Stimulated activated CD8-positive, alpha-beta memory T cell treated with anti-CD3 and anti-CD28 coated beads, Interleukin-4, amount 100 ng/mL, for 48 hours (primary cell): ENCODE measurements at regions not wholly inside any gene's neighbourhood (a gene's known extent, or its start where the extent isn't known, plus 50 kb on each side); places are given as distances from the start of the nearest gene placed in this dataset.
"Not testable (repeated sequence)": the region's sequence is repeated elsewhere in the genome, so short reads cannot be mapped to it uniquely, and the experiment has no call there.

ENCODE experiments used
- DNase-seq: peaks from one replicate; pipeline ENCODE4 v3.0.0-alpha.2; 2020

DNA sequence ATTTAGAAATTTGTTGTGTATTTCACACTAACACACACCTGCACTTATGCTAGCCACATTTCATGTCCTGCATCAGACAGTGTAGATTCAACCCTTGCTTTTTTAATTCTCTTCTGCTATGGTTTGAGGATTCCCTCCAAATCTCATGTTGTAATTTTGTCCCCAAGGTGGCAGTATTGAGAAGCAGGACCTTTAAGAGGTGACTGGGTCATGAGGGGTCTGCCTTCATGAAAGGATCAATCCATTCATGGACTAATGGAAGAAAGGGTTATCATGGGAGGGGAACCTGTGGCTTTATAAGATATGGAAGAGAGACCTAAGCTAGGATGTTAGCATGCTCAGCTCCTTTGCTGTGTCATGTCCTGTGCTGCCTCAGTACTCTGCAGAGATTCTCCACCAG, 1032.2 kb downstream of the CDH11 start:
- DNase-seq: no peak

DNA sequence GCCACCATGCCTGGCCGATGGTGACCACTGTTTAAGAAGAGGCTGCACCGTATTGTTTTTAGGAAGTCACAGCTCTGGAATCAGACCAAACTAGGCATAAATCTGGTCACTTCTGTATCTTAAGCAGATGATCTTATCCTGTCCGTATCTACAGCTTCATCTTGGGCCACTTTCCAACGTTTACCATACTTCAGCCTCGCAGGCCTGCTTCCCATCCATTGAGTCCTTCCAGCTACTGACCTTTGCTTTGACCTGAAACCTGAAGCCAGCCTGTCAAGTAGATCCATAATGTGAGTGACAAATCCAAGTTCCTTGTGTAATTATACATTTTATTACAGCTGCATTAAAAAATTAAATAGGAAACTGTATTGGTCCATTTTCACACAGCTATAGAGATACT, 1033.0 kb downstream of the CDH11 start:
- no peak for DNase-seq

DNA sequence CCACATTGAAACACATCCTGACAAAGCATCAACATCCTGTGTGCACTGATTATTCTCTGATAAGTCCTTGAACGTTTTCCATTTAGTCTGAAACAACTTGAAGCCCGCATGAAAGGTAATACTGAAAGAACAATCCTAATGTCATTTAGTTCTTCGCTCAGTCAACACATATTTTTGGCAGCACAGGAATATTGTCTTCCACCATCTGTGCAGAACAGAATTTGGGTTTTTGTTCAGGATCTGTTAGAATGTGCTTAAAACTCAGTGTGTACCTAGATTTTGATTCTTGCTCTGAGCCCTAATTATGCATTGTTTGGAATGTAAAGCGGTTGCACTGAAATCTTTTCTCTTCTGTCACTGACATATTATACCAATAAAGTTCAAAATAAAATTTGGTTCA, 1036.6 kb downstream of the CDH11 start:
- DNase-seq: no peak

DNA sequence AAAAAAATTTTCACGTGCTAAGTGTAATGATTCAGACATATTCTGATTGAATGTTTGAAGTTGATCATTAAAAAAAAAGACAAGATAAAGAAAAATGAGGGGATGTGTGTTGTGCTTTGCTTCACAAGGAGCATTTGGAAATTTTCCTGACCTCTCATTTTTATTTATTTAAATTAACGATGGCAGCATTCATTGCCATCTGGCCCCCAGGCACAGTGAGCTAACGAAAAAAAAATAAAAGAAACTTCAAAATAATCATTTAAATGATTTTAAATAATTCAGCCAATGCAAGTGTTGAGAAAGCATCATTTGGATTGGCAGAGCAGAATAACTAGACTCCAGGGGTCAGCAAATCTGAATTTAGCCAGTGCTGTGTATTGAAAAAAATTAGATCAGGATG, 1037.2 kb downstream of the CDH11 start:
- DNase-seq: no peak

DNA sequence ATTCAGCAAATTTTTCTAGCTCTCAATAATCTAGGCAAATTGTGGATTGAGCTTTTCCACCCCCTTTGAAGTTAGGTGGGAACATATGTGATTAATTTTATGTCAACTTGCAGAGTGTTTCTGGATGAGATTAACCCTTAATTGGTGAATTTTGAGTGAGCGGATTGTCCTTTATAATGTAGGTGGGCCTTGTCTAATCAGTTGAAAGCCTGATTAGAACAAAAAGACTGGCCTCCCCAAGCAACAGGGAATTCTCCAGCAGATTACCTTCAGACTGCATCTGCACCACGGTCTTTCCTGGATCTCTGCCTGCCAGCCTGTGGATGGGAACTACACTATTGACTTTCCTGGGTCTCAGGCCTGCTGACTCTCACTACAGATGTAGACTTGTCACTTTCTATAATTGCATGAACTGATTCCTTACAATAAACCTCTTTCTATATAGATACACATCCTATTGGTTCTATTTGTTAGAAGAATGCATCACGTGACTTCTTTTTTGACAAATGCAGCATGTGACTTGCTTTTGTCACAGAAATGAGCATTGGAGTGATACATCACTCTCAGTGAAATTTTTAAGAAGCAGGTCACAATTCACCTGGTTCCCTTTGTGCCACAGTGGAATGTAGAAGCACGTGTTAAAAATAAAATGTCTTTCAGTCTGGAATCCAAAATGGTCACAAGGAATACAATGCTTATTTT, 1038.3 kb downstream of the CDH11 start:
- DNase-seq: no peak

DNA sequence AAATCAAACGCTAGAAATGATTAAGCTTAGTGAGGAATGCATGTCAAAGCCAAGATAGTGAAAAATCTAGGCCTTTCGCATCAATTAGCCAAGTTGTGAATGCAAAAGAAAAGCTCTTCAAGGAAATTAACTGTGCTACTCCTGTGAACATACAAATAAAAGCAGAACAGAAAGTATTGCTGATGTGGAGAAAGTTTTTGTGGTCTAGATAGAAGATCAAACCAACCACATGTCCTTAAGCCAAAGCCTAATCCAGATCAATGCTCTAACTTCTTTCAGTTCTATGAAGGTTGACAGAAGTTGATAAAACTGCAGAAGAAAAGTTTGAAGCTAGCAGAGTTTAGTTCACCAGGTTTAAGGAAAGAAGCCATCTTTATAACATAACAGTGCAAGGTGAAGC, 1044.6 kb downstream of the CDH11 start:
- no peak for DNase-seq

DNA sequence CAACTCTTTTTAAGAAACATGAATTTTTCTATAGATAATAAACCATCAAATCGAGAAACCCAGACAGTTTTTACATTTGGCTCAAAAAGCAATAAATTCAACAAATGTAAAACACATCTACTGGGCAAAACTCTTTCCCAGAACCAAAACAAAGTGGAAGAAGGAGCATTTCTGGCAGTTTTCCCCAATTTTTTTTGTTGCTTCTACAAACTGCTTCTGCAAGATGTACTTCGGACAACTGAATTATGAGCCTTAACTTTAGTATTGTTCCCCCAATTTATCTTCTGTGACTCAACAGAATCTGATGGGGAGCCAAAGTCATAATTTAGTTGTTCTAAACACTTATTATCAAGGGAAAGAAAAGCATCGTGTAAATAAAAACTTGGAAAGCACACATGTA, 1047.2 kb downstream of the CDH11 start:
- DNase-seq: no peak

DNA sequence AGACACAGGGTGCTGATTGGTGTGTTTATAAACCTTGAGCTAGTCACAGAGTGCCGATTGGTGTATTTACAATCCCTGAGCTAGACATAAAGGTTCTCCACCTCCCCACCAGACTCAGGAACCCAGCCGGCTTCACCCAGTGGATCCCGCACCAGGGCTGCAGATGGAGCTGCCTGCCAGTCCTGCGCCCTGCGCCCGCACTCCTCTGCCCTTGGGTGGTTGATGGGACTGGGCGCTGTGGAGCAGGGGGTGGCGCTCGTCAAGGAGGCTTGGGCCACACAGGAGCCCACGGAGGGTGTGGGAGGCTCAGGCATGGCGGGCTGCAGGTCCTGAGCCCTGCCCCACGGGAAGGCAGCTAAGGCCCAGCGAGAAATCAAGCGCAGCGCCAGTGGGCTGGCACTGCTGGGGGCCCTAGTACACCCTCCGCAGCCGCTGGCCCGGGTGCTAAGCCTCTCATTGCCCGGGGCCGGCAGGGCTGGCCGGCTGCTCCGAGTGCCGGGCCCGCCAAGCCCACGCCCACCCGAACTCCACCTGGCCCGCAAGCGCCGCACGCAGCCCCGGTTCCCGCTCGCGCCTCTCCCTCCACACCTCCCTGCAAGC, 1049.6 kb downstream of the CDH11 start:
- DNase-seq: not testable (repeated sequence)

DNA sequence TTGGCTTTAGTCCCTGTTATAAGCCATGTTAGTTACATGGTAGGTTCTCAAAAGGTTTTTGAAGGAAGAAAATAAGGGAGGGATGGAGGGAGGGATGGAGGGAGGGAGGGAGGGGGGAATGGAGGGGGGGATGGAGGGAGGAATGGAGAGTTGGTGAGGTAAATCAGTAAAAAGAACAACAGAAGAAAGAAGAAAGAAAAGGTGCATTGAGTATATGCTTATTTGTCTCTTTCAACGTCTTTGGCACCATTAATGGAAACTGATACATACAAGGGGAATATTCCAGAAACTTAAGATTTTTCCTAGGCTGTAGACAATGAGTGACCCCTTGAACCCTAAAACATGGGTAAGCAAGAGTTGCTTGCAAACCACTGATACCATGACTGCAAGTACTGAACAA, 1056.3 kb downstream of the CDH11 start:
- no peak for DNase-seq

DNA sequence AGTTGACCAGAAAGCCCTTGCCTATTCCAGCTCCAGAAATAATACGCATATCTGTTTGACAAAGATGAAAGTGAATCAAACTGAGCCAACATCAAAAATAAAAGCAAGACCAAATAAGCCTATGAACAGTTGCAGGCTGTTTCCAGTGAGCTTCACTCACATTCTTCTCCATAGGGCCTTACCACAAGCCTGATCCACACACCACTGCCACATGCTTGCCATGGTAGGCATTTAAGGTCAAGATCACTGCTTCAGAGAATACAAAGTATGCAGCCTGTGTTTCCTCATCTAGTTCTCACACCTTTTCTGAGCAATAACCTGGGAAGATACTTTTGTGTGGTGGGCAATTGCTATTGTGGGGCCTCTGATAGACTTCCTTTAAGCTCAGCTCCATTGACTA, 1060.2 kb downstream of the CDH11 start:
- no peak for DNase-seq

DNA sequence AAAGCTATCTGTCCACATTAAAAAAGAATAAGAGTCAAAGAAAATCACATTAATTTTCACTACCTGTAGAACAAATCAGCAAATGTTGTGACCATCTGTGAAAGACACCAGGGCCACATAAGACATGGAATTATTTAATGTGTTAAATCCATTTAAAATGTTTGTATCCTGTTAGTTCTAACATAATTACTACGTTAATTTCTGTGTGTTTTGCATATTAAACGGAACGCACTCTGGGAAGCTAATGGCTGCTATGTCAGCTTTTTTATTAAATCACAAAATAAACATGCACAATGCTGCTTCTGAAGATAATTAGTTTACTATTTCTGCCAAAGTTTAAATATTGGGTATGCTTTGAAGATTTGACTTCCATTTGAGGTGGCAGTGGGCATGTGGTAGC, 1061.2 kb downstream of the CDH11 start:
- no peak for DNase-seq

DNA sequence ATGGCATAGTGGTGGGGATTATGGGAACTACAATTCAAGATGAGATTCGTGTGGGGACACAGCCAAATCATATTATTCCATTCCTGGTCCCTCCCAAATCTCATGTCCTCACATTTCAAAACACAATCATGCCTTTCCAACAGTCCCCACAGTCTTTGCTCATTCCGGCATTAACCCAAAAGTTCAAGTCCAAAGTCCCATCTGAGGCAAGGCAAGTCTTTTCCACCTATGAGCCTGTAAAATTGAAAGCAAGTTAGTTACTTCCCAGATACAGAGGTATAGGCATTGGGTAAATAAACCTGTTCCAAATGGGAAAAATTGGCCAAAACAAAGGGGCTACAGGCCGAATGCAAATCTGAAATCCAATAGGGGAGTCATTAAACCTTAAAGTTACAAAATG, 1063.2 kb downstream of the CDH11 start:
- DNase-seq: no peak

DNA sequence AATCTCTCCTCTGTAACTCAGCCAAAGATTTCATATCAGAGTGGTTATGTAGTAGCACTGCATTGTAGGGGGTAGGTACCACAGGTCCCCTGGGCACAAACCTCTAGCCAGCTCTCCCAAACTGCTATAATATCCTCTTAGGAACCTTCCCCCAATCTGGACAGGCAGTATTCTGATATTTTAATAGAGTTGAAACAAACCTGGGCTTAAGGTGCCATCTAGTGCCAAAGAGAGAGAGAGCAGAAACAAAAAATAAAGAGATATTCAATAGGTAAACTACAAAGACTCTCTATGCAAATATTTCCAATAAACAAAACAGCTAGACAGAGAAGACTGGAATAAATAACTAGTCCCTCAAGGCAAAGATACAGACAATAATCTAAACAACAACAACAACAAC, 1070.0 kb downstream of the CDH11 start:
- no peak for DNase-seq

DNA sequence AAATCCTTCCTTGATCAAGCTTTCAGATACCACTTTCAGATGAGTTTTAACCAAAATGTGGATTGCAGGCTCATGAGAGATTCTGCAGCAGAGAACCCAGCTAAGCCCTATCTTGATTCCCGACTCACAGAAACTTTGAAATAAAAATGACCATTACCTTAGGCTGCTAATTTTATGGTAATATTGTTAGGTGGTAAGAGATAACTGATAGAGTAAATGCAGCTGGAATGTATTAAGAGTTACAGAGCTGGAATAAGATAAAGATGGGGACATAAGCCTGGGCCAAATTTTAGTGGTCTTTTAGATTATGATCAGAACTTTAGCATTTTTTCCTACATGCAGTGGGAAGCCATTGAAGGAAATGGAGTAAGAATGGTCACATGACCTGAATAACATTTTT, 1074.0 kb downstream of the CDH11 start:
- DNase-seq: no peak

DNA sequence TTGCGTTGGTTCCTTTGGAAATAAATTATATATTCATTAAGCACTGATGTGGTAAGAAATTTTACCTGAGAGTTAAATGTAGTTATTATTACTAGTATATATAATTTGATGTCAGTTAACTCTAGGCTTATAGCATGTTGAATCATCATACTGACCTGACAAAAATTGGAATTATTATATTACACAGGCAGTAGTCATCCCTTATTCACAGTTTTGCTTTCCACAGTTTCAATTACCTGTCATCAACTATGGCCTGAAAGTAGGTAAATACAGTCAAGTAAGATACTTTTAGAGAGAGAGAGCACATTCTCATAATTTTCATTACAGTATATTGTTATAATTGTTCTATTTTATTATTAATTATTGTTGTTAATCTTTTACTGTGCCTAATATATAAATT, 1074.7 kb downstream of the CDH11 start:
- DNase-seq: no peak

DNA sequence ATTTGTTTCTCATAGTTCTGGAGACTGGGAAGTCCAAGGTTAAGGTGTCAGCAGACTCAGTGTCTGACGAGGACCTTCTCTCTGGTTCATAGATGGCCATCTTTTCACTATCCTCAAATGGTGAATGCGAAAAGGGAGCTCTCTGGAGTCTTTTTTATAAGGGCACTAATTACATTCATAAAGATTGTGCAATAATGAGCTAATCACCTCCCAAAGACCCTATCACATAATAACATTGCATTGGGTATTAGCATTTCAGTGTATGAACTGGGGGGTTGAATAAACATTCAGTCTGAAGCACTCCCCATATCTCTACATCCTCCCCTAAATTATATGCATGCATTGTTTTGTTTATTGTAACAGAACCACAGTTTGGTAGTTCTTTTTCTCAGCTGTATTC, 1086.5 kb downstream of the CDH11 start:
- DNase-seq: no peak

DNA sequence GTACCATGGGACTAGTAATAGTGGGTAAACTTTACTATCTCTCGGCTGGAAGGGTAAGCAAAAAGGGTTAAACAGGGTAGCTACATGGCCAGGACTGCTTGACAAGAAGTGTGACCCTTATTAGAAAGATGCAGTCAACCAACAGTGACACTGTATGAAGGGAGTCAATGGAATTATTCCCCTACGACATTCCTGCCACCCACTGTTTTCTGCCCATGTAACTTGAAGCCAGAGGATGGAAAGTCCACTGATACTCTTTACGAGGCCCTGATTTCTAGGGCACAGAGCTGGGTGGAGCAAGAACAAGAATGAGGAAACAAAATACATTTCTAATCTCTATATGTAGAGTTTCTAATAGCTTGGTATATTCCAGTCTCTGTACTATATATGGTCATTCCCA, 1102.5 kb downstream of the CDH11 start:
- no peak for DNase-seq

DNA sequence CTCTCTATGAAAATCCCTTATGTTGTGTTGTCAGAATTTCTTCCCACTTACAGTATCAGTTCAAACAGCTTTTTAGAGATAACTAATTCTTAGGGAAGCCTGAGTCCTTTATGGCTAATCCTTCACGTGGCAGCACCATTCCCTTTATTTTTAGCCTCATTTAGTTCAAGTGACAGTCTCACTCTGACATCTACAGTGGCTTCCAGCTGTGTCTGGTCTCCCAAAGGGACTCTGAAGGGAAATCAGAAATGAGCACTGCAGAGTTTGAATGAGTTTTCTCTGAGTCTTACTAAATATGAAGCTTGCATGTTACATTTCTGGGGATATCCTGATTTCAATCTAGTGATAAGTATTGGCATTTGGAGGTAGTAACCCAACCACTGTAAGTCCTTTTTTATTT, 1104.1 kb downstream of the CDH11 start:
- DNase-seq: no peak

DNA sequence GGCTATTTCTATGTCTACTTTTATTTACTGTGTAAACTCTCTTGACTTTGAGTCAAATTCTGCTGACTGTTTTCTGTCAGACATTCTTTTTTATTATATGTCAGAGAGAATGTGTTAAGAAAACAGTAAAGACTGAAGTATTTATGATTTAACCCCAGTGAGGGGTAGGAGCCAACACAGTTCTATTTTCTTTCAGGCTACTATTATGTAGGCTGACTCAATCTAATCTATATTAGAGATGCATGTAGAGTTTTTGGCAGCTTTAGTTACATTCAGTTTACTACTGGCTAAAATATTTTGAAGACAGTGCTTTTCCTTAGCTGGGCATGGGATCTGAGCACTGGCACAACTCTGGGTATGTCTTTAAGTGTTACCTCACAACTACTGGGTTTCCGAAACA, 1108.0 kb downstream of the CDH11 start:
- DNase-seq: no peak

DNA sequence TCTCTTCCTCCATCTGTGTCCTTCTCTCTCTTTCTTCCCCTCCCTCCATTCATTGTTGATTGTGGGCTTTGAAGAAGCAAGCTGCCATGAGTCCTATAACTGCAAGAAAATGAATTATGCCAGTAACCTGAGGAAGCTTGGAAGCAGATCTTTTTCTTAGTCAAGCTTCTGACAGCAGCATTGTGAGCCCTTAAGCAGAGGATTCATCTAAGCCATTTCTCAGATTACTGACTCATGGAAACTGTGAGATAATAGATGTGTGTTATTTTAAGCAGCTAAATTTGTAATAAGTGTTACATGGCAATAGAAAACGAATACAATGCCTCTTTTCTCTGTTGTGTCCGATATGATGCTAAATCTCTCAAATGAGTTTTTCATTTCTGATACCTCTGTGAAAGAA, 1109.7 kb downstream of the CDH11 start:
- no peak for DNase-seq

DNA sequence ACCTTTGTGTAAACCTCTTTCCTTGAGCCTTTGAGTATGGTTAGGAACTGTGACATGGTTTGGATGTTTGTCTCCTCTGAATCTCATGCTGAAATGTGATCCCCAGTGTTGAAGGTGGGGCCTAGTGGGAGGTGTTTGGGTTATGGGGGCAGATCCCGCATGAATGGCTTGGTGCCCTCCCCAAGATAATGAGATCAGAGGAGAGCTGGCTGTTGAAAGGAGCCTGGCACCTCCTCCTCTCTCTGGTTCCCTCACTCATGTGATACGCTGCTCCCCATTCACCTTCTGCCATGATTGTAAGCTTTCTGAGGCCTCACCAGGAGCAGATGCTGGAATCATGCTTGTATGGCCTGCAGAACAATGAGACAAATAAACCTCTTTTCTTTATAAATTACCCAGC, 1110.2 kb downstream of the CDH11 start:
- no peak for DNase-seq

DNA sequence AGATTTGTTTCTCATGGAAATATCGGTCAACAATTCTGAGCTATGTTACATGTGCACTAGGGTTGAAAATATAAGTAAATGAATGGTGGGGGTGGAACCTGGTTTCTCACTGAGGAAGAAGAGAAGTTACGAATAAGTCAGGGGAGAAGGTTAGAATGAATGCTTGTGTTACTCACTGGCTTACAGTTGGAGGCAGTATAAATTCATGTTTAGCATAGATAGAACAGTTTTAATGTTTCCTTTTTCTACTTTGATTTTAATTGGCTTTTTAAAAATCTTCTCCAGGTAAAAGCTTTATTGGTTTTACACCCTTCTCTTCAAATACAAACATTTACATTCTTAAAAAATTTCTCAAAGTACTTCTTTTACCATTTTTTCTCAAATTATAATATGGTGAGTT, 1113.7 kb downstream of the CDH11 start:
- DNase-seq: no peak

DNA sequence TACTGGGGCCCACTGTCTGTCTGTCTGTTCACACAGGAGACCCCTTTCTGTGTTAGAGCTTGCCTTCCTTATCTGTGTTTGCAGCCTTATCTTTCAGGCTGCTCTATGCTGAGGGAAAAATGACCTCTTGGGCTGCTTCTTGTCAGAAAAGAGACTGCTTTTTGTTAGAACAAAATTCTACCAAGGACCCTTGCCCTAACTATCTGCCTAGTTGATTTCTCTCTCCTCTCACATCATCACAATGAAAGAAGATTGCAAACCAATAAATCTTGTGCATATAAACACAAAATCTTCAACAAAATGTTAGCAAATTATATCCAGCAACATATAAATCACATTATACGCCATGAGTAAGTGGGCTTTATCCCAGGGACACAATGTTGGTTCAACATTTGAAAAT, 1117.7 kb downstream of the CDH11 start:
- DNase-seq: no peak

DNA sequence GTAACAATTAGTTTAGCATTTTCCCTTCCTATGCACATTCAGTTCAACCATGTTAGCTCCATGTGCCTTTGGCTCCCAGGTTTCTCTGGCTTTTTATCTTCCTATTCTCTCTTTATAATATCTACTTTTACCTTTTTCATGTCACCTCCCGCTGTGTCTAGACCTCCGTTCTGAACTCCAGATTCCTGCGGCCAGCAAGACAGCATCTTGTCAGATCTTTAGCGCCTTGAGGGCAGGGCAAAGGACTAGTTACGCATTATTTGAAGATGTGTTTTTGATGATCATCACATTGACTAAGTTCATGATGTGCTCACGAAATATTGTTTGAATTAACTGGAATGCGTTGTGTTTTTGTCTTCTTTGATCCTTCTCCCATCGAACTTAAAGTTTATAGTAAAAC, 1126.8 kb downstream of the CDH11 start:
- DNase-seq: no peak

DNA sequence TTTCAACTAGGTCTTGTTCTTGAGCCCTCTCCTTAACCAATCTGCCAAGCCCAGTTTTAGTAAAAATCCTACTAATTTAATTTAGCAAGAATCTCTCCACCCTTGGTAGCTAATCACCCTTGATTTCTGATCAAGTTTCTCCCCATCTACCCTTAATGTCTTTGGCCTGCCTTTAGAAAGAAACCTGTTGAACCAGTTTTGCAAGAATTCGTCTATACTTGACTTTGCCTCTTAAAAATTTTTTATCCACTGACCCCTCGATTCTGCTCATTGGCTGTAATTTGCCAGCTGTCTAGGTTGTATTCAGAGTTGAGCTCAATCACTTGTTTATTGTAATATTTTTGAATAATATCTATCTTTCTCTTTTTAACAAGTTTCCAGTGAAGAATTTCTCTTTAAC, 1138.5 kb downstream of the CDH11 start:
- DNase-seq: no peak
